ENCODE measurements at regions not wholly inside any gene's neighbourhood (a gene's known extent, or its start where the extent isn't known, plus 50 kb on each side); places are given as distances from the start of the nearest gene placed in this dataset.

- no peak for DNase-seq
Observed at GRCh38 chr11:131195661-131196517, 174.5 kb upstream of the NTM start.

- DNase-seq = no peak
Observed at GRCh38 chr11:131198161-131199014, 172.0 kb upstream of the NTM start.

GRCh38 chr11:131199015-131199280 lies 171.5 kb upstream of the NTM start:
- no peak for DNase-seq

DNA sequence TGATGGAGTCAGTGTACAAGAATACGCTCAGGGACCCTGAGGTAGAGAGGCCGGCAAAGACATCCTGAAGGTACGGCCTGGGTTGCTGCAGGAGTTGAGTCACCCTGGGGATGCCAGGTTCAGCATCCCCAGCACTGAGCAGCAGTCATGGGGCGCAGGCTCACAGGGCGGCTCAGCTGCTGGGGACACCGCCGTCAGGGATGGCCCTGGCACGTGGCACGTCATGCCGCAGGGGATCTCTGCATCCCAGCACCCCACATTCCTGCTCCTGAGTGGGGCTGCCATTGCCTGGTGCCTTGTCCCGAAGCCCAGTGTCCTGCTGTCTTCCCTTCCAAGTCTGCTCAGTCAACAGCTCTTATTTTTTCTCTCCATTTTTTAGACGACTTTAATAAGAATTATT lies 168.7 kb upstream of the NTM start:
- DNase-seq = no peak

DNA sequence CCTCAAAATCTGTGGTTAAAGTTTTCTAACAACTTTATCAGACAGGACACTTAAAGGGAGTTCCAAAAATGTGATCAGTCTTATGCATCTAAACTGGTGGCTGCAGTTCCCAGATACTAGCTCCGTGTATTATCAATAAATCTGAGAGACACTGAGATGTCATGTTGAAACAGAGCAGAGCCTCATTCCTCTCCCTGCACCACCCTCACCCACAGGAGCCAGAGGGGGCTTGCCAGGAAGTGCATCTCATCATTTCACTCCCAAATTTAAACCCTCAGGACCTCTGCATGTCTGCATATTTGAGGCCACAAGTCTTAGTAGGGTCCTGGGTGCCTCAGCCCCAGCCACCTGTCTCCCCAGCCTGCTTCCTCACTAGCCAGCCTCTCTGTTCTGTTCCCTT lies 167.4 kb upstream of the NTM start:
- DNase-seq = no peak

GRCh38 chr11:131204282-131204681 lies 166.1 kb upstream of the NTM start:
- no peak for DNase-seq

DNA sequence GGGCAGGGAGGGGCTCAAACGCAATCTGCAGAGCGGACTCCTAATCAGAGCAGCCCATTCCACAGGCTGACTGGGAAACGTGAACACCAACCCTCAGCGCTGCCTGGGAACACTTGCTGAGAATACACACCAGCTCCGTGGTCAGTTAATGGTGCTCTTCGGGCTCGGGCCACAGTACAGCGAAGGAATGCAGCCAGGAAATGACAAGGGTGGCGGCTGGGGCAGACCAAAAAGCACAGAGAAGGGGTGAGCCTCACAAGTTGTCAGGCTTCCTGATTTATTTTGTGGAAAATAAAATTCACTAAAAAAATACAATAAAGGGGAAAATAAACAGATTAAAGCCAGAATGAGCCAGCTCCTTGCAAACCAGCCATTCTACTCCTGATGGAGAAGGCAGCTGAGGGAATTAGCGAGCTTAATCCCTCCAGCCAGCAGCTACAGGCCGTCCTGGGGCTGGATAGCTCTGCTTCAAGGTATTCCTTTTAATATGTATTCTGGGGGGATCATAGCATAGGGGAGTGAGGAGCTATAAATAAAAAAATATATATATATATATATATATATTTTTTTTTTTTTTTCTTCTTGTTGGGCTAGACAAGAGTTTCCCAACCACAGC lies 165.5 kb upstream of the NTM start:
- DNase-seq = no peak

DNA sequence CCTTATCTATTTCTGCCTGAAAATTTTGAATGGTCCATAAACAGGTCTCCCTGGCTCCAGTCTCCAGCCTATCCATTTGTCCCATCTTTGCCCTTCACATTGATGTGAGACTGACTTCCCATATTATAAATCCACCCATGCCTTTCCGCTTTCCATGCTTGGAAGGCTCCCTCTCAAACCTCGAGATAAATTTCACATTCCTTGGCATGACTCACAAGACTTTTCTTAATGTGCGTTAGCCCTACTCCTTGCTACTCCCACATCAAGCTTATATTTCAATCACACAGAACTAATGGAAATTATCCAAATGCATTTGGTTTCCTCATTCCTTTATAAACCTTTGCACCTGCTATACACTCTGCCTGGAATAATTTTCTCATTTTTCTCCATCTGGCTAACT lies 163.7 kb upstream of the NTM start:
- DNase-seq = no peak

GRCh38 chr11:131207901-131208300 lies 162.5 kb upstream of the NTM start:
- DNase-seq = no peak

- DNase-seq = no peak
Observed at GRCh38 chr11:131217313-131218310, 152.8 kb upstream of the NTM start.

- no peak for DNase-seq
Observed at GRCh38 chr11:131218542-131218941, 151.9 kb upstream of the NTM start.

DNA sequence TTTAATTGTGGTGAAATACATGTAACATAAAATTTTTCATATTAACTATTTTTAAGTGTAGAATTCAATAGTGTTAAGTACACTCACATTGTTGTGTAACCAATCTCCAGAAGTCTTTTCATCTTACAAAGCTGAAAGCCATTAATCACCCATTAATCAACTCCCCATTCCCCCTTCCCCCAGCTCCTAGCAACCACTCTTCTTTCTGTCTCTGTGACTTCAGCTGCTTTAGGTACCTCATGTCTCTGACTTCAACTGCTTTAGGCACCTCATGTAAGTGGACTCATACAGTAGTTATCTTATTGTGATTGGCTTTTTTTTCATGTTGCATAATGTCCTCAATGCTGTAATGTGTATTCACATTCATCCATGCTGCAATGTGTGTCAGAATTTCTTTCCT lies 150.8 kb upstream of the NTM start:
- DNase-seq = no peak

GRCh38 chr11:131223198-131223991 lies 147.0 kb upstream of the NTM start:
- no peak for DNase-seq

GRCh38 chr11:131228378-131228777 lies 142.0 kb upstream of the NTM start:
- no peak for DNase-seq

GRCh38 chr11:131229221-131229620 lies 141.2 kb upstream of the NTM start:
- DNase-seq = no peak

DNA sequence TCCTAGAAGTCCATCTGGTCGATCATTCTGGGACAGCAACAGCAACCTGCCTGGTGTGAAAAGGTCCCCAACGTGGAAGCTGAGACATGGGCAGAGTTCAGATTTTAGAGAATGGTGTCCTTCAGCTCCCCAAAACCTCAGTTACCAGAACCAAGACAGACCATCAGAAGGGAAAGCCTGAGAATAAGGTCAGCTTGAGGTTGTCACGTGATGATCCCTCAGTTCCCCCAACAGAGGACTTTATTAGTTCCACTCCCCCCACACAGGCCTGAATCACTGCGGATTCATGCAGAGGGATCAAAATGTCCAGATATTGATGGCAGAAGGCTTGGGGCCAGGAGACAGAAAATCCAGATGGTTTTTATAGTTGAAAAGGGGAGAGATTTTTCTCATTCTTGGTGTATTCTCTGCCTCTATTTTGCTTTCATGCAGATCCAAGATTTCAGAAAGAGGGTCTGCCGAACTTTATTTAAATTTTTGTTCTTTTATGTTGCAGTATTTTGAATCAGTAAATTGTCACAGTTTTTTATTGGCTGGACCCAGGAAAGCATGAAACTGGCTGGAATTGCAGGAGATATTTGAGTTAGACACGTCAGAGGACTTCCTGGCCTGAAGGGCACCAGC lies 139.0 kb upstream of the NTM start:
- DNase-seq = no peak

DNA sequence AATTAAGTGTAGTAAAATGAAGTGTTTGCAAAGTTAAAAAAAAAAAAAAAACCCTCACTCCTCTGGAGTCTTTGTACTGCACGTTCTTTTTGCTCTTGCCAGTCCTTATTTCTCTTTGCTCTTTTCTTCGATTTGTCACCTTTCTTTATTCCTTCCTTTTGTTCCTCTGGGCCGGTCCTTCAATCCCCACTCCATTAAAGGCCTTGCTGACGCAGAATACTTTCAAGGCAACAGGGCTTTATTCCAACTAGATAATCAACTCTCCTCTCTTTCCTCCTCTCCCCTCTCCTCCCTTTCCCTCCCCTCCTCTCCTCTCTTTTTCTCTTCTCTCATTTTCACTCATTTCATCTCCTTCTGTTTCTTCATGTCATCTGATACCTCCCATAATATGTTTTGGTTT lies 138.2 kb upstream of the NTM start:
- DNase-seq = no peak

DNA sequence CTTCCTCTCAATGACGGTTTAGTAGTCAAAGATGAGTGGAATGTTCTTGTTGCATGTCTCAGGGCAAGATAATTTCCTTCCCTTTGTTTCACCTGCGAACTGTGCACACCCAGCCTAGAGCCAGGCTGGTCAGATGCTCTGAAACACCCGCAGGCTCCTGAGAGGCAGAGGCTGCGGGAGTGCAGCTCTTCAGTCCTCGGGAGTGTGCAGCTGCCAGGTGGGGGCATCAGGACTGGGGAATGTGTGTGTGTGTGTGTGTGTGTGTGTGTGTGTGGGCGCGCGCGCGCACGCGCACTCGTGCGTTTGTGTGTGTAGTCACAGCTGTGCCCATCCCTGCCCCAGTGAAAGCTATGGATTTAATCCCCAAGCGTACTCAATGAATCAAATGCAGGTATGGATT lies 136.2 kb upstream of the NTM start:
- DNase-seq = no peak

DNA sequence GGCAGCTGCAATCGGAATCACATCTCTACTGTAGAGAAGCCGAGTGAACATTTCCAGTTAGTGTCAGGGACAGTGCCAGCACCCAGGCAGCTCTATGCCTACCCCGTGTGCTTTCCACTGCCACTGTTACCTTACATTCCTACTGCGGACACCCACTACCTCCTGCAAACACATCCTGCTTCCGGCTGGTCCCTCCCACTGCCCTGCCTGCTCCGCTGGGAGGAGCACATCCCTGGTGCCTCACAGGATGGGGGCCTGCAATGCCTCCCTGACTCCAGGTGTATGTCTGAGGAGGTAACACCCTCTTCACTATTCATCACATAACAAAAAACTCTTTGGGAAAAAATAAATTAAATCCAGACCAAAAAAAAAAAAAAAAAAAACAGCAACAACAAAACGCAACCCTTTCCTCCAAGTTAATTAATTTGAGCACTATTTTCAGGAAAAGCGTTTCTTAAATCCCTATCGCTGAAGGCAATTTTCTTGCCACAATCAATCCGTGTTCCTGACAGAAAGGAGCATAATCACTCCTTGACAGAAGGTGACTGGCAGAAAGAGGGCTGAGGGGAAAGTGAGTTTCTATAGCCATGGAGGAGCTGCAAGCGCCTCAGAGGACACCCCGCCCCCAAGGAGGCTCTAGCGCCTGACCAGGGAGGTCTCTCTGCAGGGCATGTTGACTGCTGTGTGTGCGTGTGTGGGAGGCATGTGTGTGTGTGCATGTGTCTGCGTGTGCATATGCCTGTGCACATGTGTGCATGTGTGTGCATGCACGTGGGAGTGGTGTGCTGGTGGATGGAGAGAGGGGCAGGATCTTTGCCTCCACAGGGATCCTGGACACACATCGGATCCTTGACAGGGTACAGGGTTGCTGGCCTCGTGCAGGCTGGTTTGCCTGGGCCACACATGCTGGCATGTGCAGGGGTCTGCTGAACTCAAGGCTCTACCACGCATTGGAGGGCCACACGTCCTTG lies 134.8 kb upstream of the NTM start:
- no peak for DNase-seq

DNA sequence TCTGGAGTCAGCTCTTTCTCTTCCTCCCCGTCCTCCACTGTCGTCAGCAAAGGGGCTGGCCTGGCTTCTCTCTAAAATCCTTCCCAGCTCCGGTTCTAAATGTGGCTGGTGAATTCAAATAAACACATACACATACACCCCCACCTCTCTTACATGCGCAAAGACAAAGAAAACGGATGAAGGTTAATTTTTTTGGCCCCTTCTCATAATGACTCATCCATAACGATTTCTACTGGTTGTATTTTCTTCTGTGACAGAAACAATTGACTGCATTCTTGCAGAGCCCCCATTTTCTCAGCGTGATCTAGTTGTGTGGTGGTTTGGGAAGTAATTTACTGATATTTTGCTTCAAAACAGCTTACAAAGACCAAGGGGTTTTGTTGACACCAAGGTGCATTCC lies 130.0 kb upstream of the NTM start:
- DNase-seq = no peak
